ENCODE measurements at regions not wholly inside any gene's neighbourhood (a gene's known extent, or its start where the extent isn't known, plus 50 kb on each side); places are given as distances from the start of the nearest gene placed in this dataset.

GRCh38 chr13:21910546-21910945 is 239.7 kb downstream of the FGF9 start:
- TF ChIP-seq CTCF (conservative IDR thresholded peaks at IDR 0.05 in 1 of 2, IDR thresholded peaks at IDR 0.05 in 1 of 2; ENCODE audit: extremely low read depth in 1 of 2, insufficient read depth in 1 of 2, low read depth in 1 of 2, low read length in 2 of 2) = no peak
- no peak for TF ChIP-seq EZH2 (IDR thresholded peaks at IDR 0.05; ENCODE audit: borderline replicate concordance, low read length)

Data from mammary epithelial cell (primary cell).